Breast epithelium (tissue), 4 donors: ENCODE measurements at regions not wholly inside any gene's neighbourhood (a gene's known extent, or its start where the extent isn't known, plus 50 kb on each side); places are given as distances from the start of the nearest gene placed in this dataset.

Experiments
- DNase-seq, 2 donors: peaks; one replicate each; pipeline ENCODE4 v3.0.0-alpha.2; 2019; ENCODE audit warnings: low spot score in 2 of 2
- H3K27ac ChIP-seq, 2 donors: fragments of 200-600 bp; sonication (generic) in 1 of 2; one replicate each; pipeline ENCODE4 v1.5.1; 2016 to 2019; ENCODE audit warnings: mild to moderate bottlenecking in 1 of 2
- H3K27me3 ChIP-seq, 2 donors: fragments of 200-600 bp; sonication (generic) in 1 of 2; one replicate each; pipeline versions ENCODE4 v1.5.1 to v1.6.0; 2017 to 2019; ENCODE audit warnings: control low read depth in 1 of 2, mild to moderate bottlenecking in 1 of 2
- H3K36me3 ChIP-seq: fragments of 200-600 bp; one replicate; pipeline ENCODE4 v1.5.1; 2019
- H3K4me1 ChIP-seq, 2 donors: fragments of 200-600 bp; sonication (generic); one replicate each; pipeline ENCODE4 v1.5.1; 2016 to 2019; ENCODE audit warnings: control low read depth in 1 of 2
- H3K4me3 ChIP-seq, 3 donors: fragments of 200-600 bp; sonication (generic); 1 replicate in 2 of 3; 2 replicates in 1 of 3; pipeline ENCODE4 v1.5.1; 2016 to 2019; ENCODE audit warnings: mild to moderate bottlenecking in 3 of 3, moderate library complexity in 2 of 3
- H3K9me3 ChIP-seq, 2 donors: fragments of 200-600 bp; sonication (generic) in 1 of 2; one replicate each; pipeline ENCODE4 v1.5.1; 2016 to 2019; ENCODE audit warnings: control low read depth in 1 of 2
- CTCF ChIP-seq, 3 donors: fragments of 450-650 bp; IDR thresholded peaks; one replicate each; pipeline ENCODE4 v1.5.1; 2016 to 2017; ENCODE audit warnings: antibody characterized with exemption in 3 of 3, mild to moderate bottlenecking in 3 of 3, moderate library complexity in 3 of 3
- POLR2A ChIP-seq: fragments of 450-650 bp; IDR thresholded peaks from one replicate; pipeline ENCODE4 v1.6.1; 2016; ENCODE audit warnings: antibody characterized with exemption, mild to moderate bottlenecking, moderate library complexity
- POLR2AphosphoS5 ChIP-seq, 3 donors: sonication (generic); formaldehyde crosslinking; IDR thresholded peaks; one replicate each; pipeline ENCODE4 v1.6.1; 2017; ENCODE audit warnings: antibody characterized with exemption in 3 of 3
- intact Hi-C: fragments of 100-400 bp; cut with DNase I; formaldehyde crosslinking; loops from one replicate; pipeline ENCODE4 v1.15.1; 2023; ENCODE audit warnings: low total_unique reads

GRCh38 chr2:3128786-3129185 lies 248.8 kb downstream of the EIPR1 start:
- Histone ChIP-seq H3K4me1 (no peaks in the 10 kb centered on the region), H3K27ac (no peak overlapping the region), H3K9me3 (no peaks in the 10 kb centered on the region), H3K27me3 (peaks cover 0 to 3% of the 10 kb centered on the region in 2 donors), H3K36me3 (no peaks in the 10 kb centered on the region), H3K4me3 (no peak overlapping the region)
- intact Hi-C loops = no loop called here
- no peak for DNase-seq
- TF ChIP-seq POLR2A = no peak
- no peak for TF ChIP-seq CTCF (IDR thresholded peaks at IDR 0.05)
- TF ChIP-seq POLR2AphosphoS5 (IDR thresholded peaks at IDR 0.05) = no peak

- Histone ChIP-seq H3K27ac (no peak overlapping the region), H3K4me1 (no peaks in the 10 kb centered on the region), H3K36me3 (no peaks in the 10 kb centered on the region), H3K9me3 (no peaks in the 10 kb centered on the region), H3K4me3 (no peak overlapping the region), H3K27me3 (peaks cover 0 to under 1% of the 10 kb centered on the region in 2 donors)
- intact Hi-C loops = no loop called here
- no peak for DNase-seq
- TF ChIP-seq CTCF (IDR thresholded peaks at IDR 0.05) = no peak
- TF ChIP-seq POLR2A = no peak
- TF ChIP-seq POLR2AphosphoS5 (IDR thresholded peaks at IDR 0.05) = no peak
These were observed 249.9 kb downstream of the EIPR1 start for GRCh38 chr2:3127710-3128109.

- intact Hi-C loops = no loop called here
- H3K9me3 ChIP-seq = no peaks in the 10 kb centered on the region
- no peaks in the 10 kb centered on the region for H3K4me1 ChIP-seq
- H3K27me3 ChIP-seq = no peaks in the 10 kb centered on the region
- no peak overlapping the region for H3K27ac ChIP-seq
- no peak overlapping the region for H3K4me3 ChIP-seq
- no peaks in the 10 kb centered on the region for H3K36me3 ChIP-seq
- DNase-seq = no peak
- TF ChIP-seq POLR2A (no peak), CTCF (IDR thresholded peaks at IDR 0.05) (no peak), POLR2AphosphoS5 (IDR thresholded peaks at IDR 0.05) (no peak)
These were observed 250.6 kb downstream of the EIPR1 start for GRCh38 chr2:3126911-3127621.

DNA sequence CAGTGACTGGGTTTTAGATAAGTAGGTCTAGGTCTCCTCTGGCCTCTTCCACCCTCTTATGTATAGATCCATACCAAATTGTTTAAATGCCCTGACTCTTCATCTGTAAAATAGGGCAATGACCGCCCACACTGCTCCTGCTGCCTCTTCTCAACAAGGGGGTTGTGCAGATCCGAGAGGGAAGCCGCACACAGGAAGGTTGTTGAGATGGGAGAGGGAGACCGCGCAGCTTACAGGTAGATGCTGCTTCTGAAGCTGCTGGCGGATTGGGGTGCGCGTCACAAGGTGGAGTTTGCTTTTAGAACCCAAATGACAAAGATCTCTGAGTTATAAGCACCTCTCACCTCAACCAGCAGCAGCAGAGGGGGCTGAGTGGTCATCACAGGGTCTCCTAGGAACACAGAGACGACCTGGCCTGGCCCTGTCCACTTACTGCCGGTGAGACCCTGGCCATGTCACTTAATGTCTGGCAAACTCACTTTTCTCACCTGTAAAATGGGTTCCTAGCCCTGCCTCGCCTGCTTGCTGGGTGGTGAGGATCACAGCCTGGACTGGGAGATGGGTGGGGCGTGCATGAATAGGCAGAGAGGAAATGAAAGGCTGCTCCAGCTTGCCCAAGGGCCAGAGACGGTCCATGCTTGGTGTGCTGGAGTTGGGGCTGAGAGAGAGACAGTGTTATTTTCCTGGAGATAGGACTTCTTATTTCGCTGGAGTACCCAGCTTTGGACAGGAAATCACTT lies 251.3 kb downstream of the EIPR1 start:
- Histone ChIP-seq H3K36me3 (no peaks in the 10 kb centered on the region), H3K27me3 (no peaks in the 10 kb centered on the region), H3K9me3 (no peaks in the 10 kb centered on the region), H3K4me3 (no peak overlapping the region), H3K4me1 (no peaks in the 10 kb centered on the region), H3K27ac (no peak overlapping the region)
- TF ChIP-seq CTCF (IDR thresholded peaks at IDR 0.05) (no peak), POLR2A (no peak), POLR2AphosphoS5 (IDR thresholded peaks at IDR 0.05) (no peak)
- intact Hi-C loops = no loop called here
- DNase-seq = no peak

GRCh38 chr2:3125761-3126130 lies 251.9 kb downstream of the EIPR1 start:
- no peaks in the 10 kb centered on the region for H3K4me1 ChIP-seq
- H3K27ac ChIP-seq = no peak overlapping the region
- no peak overlapping the region for H3K4me3 ChIP-seq
- intact Hi-C loops = no loop called here
- no peak for DNase-seq
- no peaks in the 10 kb centered on the region for H3K9me3 ChIP-seq
- H3K36me3 ChIP-seq = no peaks in the 10 kb centered on the region
- TF ChIP-seq POLR2AphosphoS5 (IDR thresholded peaks at IDR 0.05) (no peak), POLR2A (no peak), CTCF (IDR thresholded peaks at IDR 0.05) (no peak)
- no peaks in the 10 kb centered on the region for H3K27me3 ChIP-seq
